Activated CD4-positive, alpha-beta T cell treated with anti-CD3 and anti-CD28 coated beads, Interleukin-2, amount 10 ng/mL, durations not matched to agents 24 days and 14 days (primary cell): ENCODE measurements at regions not wholly inside any gene's neighbourhood (a gene's known extent, or its start where the extent isn't known, plus 50 kb on each side); places are given as distances from the start of the nearest gene placed in this dataset.

Experiments used
- DNase-seq: peaks from one replicate; pipeline ENCODE4 v3.0.0; 2022
- H3K27ac Mint-ChIP-seq: one replicate; pipeline ENCODE4 v1.8.0; 2022; ENCODE audit warnings: mild to moderate bottlenecking, mixed read lengths
- H3K27me3 Mint-ChIP-seq: one replicate; pipeline ENCODE4 v1.8.0; 2022; ENCODE audit warnings: mixed read lengths
- H3K36me3 Mint-ChIP-seq: one replicate; pipeline ENCODE4 v1.8.0; 2022; ENCODE audit warnings: low read depth, mild to moderate bottlenecking, mixed read lengths
- H3K4me1 Mint-ChIP-seq: one replicate; pipeline ENCODE4 v1.8.0; 2021; ENCODE audit warnings: mixed read lengths
- H3K4me3 Mint-ChIP-seq: one replicate; pipeline ENCODE4 v1.8.0; 2022; ENCODE audit warnings: mild to moderate bottlenecking, moderate library complexity, mixed read lengths
- H3K9me3 Mint-ChIP-seq: one replicate; pipeline ENCODE4 v1.8.0; 2021; ENCODE audit warnings: mixed read lengths
- intact Hi-C: fragments of 100-400 bp; cut with micrococcal nuclease; formaldehyde crosslinking; loops from one replicate; pipeline ENCODE4 v1.15.1; 2023

DNA sequence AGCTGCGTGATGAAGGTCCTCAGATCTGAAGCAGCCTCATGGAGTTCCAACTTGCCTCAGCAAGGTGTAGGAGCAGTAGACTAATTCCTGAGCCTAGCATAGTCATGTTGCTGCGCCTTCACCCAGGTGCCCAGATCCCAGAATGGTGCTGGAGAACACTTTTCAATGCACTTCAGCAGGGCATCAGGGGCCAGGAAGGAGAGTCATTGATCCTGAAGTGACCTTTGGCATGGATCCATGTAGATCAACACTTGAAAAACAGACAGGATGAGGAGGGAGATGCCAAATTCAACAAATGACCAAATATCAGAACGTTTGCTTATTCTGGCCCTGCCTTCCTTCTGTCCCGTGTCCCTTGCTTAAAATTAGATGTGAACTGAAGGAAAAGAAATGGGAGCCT lies 91.9 kb downstream of the LEPR start:
- Mint-ChIP-seq H3K27me3 (peaks cover 5% of the 10 kb centered on the region), H3K4me1 (no peaks in the 10 kb centered on the region), H3K36me3 (no peaks in the 10 kb centered on the region), H3K27ac (no peak overlapping the region), H3K4me3 (no peak overlapping the region), H3K9me3 (no peaks in the 10 kb centered on the region)
- intact Hi-C loops = no loop called here
- DNase-seq = no peak

- intact Hi-C loops = no loop called here
These were observed 92.7 kb downstream of the LEPR start for GRCh38 chr1:65512967-65513780.

GRCh38 chr1:65514041-65514440 lies 93.6 kb downstream of the LEPR start:
- Mint-ChIP-seq H3K36me3 (no peaks in the 10 kb centered on the region), H3K27me3 (peaks cover 4% of the 10 kb centered on the region), H3K27ac (no peak overlapping the region), H3K4me1 (no peaks in the 10 kb centered on the region), H3K4me3 (no peak overlapping the region), H3K9me3 (no peaks in the 10 kb centered on the region)
- intact Hi-C loops = no loop called here
- DNase-seq = no peak

More at GRCh38 chr1:65512967-65513780, 92.7 kb downstream of the LEPR start:
- Mint-ChIP-seq H3K27me3 (peaks cover 5% of the 10 kb centered on the region), H3K4me3 (no peak overlapping the region), H3K4me1 (no peaks in the 10 kb centered on the region), H3K36me3 (no peaks in the 10 kb centered on the region), H3K27ac (no peak overlapping the region), H3K9me3 (no peaks in the 10 kb centered on the region)
- no peak for DNase-seq

- no peak for DNase-seq
- Mint-ChIP-seq H3K4me1 (peaks cover 5% of the 10 kb centered on the region), H3K9me3 (peaks cover 4% of the 10 kb centered on the region), H3K36me3 (peaks cover 2% of the 10 kb centered on the region), H3K27me3 (peaks cover 40% of the 10 kb centered on the region), H3K4me3 (peak overlapping the region; percentile 53), H3K27ac (no peak overlapping the region)
- intact Hi-C loops = no loop called here
These were observed 104.4 kb downstream of the LEPR start for GRCh38 chr1:65524931-65525265.

GRCh38 chr1:65525266-65526048 lies 105.0 kb downstream of the LEPR start:
- H3K36me3 Mint-ChIP-seq = peaks cover 2% of the 10 kb centered on the region
- H3K4me1 Mint-ChIP-seq = peaks cover 5% of the 10 kb centered on the region
- DNase-seq = no peak
- intact Hi-C loops = no loop called here
- peak overlapping the region; percentile 53 for H3K4me3 Mint-ChIP-seq
- peaks cover 40% of the 10 kb centered on the region for H3K27me3 Mint-ChIP-seq
- H3K9me3 Mint-ChIP-seq = peaks cover 4% of the 10 kb centered on the region
- no peak overlapping the region for H3K27ac Mint-ChIP-seq

GRCh38 chr1:65526049-65526556 lies 105.6 kb downstream of the LEPR start:
- intact Hi-C loops = no loop called here
- no peak overlapping the region for H3K27ac Mint-ChIP-seq
- H3K4me3 Mint-ChIP-seq = no peak overlapping the region
- DNase-seq = no peak
- H3K27me3 Mint-ChIP-seq = peaks cover 43% of the 10 kb centered on the region
- H3K9me3 Mint-ChIP-seq = peaks cover 4% of the 10 kb centered on the region
- peaks cover 2% of the 10 kb centered on the region for H3K36me3 Mint-ChIP-seq
- peaks cover 5% of the 10 kb centered on the region for H3K4me1 Mint-ChIP-seq

- DNase-seq = no peak
- intact Hi-C loops = no loop called here
- Mint-ChIP-seq H3K4me1 (peaks cover 5% of the 10 kb centered on the region), H3K27me3 (peaks cover 44% of the 10 kb centered on the region), H3K9me3 (peaks cover 4% of the 10 kb centered on the region), H3K27ac (no peak overlapping the region), H3K4me3 (no peak overlapping the region), H3K36me3 (peaks cover 2% of the 10 kb centered on the region)
These were observed 106.7 kb downstream of the LEPR start for GRCh38 chr1:65527190-65527589.

- Mint-ChIP-seq H3K27ac (no peak overlapping the region), H3K4me3 (no peak overlapping the region), H3K27me3 (peaks cover 44% of the 10 kb centered on the region), H3K4me1 (peaks cover 5% of the 10 kb centered on the region), H3K9me3 (peaks cover 4% of the 10 kb centered on the region), H3K36me3 (peaks cover 2% of the 10 kb centered on the region)
- DNase-seq = no peak
- intact Hi-C loops = no loop called here
These were observed 107.4 kb downstream of the LEPR start for GRCh38 chr1:65527707-65528503.

DNA sequence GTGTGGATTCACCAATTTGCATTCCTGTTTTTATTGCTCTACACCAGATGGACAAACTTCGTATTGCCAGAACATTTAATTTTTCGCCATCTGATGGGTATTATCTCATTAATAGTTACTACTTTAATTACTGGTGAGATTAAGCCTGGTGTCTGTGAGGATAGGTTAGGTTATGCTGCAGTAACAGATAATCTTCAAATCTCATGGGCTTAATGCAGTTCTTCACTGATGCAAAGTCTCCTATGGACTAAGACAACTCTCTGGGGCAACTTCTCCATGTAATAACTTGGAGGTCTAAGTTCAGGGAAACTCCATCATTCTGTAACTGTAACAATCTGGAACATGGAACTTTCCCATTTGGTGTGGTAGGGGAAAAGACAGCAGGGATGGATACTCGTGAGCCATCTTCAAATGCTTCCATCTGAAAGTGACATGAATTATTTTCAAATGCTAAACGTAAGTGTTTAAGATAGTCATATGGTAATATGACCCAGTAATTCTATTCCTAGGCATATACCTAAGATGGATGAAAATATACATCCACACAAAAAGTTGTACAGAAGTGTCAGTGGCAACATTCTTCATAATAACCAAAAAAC lies 111.6 kb downstream of the LEPR start:
- no peak for DNase-seq
- no peaks in the 10 kb centered on the region for H3K36me3 Mint-ChIP-seq
- H3K27ac Mint-ChIP-seq = no peak overlapping the region
- H3K27me3 Mint-ChIP-seq = peaks cover 20% of the 10 kb centered on the region
- intact Hi-C loops = no loop called here
- H3K4me3 Mint-ChIP-seq = no peak overlapping the region
- H3K9me3 Mint-ChIP-seq = no peaks in the 10 kb centered on the region
- H3K4me1 Mint-ChIP-seq = no peaks in the 10 kb centered on the region

DNA sequence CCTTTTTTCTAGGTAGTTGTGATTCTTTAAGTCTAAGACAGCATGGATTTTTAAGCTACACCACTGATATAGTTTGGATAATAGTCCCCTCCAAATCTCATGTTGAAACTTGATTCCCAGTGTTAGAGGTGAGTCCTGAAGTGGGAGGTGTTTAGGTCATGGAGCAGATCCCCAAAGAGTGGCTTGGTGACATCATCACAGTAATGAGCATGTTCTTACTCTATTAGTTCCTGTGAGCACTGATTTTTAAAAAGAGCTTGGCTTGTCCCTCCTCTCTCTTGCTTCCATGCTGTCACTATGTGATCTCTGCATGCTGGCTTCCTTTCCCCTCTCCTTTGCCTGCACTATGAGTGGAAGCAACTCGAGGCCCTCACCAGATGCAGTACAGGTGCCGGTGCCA lies 115.5 kb downstream of the LEPR start:
- Mint-ChIP-seq H3K36me3 (no peaks in the 10 kb centered on the region), H3K9me3 (no peaks in the 10 kb centered on the region), H3K27me3 (peaks cover 8% of the 10 kb centered on the region), H3K4me3 (no peak overlapping the region), H3K4me1 (no peaks in the 10 kb centered on the region), H3K27ac (no peak overlapping the region)
- DNase-seq = no peak
- intact Hi-C loops = no loop called here

GRCh38 chr1:65538086-65538485 lies 117.6 kb downstream of the LEPR start:
- intact Hi-C loops = no loop called here
- no peak for DNase-seq
- H3K27ac Mint-ChIP-seq = no peak overlapping the region
- H3K4me1 Mint-ChIP-seq = no peaks in the 10 kb centered on the region
- H3K9me3 Mint-ChIP-seq = no peaks in the 10 kb centered on the region
- no peak overlapping the region for H3K4me3 Mint-ChIP-seq
- H3K36me3 Mint-ChIP-seq = no peaks in the 10 kb centered on the region
- H3K27me3 Mint-ChIP-seq = peaks cover 6% of the 10 kb centered on the region

DNA sequence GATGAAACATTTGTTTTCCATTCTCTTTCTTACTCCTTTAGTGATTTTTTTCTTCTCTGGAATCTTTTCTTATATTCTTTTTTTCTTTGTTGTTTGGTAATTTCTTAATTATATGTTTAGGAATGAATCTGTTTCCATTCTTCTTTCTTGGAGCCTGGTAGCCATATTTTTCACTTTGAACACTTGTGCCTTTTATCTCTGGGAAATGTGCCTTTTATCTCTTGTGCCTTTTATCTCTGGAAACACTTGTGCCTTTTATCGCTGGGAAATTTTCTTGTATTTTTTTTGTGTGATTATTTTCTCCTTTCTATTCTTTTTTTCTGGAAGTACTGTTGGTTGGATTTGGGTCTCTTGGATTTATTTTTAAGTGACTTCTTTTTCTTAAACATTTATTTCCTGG lies 118.2 kb downstream of the LEPR start:
- Mint-ChIP-seq H3K9me3 (no peaks in the 10 kb centered on the region), H3K4me1 (no peaks in the 10 kb centered on the region), H3K36me3 (no peaks in the 10 kb centered on the region), H3K27me3 (peaks cover 6% of the 10 kb centered on the region), H3K27ac (no peak overlapping the region), H3K4me3 (no peak overlapping the region)
- intact Hi-C loops = no loop called here
- no peak for DNase-seq

- DNase-seq = no peak
- Mint-ChIP-seq H3K4me3 (no peak overlapping the region), H3K27ac (no peak overlapping the region), H3K9me3 (peaks cover 4% of the 10 kb centered on the region), H3K27me3 (peaks cover 5% of the 10 kb centered on the region), H3K4me1 (no peaks in the 10 kb centered on the region), H3K36me3 (no peaks in the 10 kb centered on the region)
- intact Hi-C loops = no loop called here
These were observed 119.0 kb downstream of the LEPR start for GRCh38 chr1:65539266-65540131.
